Choroid plexus epithelial cell (primary cell): ENCODE measurements at regions not wholly inside any gene's neighbourhood (a gene's known extent, or its start where the extent isn't known, plus 50 kb on each side); places are given as distances from the start of the nearest gene placed in this dataset.

Source experiments
- DNase-seq: peaks from one replicate; pipeline ENCODE4 v3.0.0-alpha.2; 2010; ENCODE audit warnings: low read depth
- H3K4me3 ChIP-seq: 2 replicates; pipeline ENCODE4 v1.5.1; 2011; ENCODE audit warnings: low read depth, mild to moderate bottlenecking, control low read depth, low read length, moderate library complexity
- TF ChIP-seq, protein P1 (sequence below): conservative IDR thresholded peaks from 2 replicates; pipeline ENCODE4 v1.5.1; 2011; ENCODE audit warnings: low read depth, mild to moderate bottlenecking, control low read depth, inconsistent platforms, low read length, moderate library complexity

DNA sequence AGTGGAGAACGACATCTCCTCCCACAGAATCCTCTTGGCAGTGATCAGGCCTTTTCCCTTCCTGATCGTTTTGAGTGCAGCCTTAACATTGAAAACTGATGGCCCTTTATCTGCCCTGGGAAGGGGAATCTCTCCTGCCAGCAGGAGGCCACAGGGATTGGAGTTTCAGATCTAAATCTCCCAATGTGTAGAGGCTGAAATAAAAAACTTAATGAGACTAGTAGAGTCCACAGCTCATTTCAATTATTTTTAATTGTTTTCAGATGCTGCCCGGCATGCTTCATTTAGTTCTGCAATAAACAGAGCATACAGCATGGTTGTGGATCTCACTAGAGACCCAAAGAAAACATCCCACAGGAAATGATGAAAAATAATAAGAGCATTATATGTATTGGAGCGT lies 662.2 kb upstream of the HS3ST5 start:
- no peak for DNase-seq
- TF ChIP-seq, protein P1, sequence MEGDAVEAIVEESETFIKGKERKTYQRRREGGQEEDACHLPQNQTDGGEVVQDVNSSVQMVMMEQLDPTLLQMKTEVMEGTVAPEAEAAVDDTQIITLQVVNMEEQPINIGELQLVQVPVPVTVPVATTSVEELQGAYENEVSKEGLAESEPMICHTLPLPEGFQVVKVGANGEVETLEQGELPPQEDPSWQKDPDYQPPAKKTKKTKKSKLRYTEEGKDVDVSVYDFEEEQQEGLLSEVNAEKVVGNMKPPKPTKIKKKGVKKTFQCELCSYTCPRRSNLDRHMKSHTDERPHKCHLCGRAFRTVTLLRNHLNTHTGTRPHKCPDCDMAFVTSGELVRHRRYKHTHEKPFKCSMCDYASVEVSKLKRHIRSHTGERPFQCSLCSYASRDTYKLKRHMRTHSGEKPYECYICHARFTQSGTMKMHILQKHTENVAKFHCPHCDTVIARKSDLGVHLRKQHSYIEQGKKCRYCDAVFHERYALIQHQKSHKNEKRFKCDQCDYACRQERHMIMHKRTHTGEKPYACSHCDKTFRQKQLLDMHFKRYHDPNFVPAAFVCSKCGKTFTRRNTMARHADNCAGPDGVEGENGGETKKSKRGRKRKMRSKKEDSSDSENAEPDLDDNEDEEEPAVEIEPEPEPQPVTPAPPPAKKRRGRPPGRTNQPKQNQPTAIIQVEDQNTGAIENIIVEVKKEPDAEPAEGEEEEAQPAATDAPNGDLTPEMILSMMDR, result no peak
- no peak overlapping the region for H3K4me3 ChIP-seq

DNA sequence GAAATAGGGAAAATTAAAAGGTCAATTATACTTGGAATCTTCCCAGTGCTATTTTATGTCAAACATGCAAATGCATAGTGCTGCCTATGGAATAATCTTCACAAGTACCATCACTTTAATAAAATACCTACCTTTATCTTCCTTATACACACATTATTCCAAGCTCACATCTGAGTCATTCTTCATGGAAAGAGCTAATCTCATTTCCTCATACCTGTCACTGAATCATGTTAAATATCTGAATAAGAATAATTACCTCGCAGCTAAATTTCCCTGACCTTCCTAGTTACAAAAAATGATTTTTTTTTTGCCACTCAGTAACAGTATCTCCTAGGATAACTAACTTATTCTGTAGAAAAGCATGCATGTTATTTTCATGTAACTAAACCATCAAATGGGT lies 661.4 kb upstream of the HS3ST5 start:
- no peak overlapping the region for H3K4me3 ChIP-seq
- TF ChIP-seq, protein P1, result no peak
- DNase-seq, result no peak

DNA sequence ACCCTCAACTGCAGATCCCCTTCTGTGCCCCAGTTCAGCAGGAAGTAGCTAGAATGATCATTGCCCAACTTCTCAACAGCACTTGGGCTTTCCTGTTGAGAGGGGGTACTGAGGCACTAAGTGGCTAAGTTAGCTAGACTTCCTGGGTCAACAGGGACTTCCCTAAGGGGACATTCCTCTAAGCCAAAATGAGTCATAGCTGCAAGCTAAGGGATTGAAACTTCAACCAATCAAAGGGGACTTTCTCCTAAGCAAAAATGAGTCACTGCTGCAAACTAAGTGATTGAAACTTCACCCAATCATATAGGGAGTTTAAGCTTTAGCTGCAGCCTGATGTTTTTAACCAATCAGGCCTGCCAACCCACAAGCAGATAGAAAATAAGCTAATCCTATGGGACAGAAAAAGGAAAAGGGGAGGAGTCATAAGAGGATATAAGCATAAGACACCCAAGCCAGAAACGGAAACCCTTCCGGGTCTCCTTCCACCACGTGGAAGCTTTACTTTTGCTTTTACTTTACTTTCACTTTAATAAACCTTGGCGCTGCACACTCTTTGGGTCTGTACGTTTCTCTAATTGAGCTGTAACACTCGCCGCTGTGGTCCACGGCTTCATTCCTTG lies 659.0 kb upstream of the HS3ST5 start:
- DNase-seq, result no peak
- TF ChIP-seq, protein P1, result no peak

DNA sequence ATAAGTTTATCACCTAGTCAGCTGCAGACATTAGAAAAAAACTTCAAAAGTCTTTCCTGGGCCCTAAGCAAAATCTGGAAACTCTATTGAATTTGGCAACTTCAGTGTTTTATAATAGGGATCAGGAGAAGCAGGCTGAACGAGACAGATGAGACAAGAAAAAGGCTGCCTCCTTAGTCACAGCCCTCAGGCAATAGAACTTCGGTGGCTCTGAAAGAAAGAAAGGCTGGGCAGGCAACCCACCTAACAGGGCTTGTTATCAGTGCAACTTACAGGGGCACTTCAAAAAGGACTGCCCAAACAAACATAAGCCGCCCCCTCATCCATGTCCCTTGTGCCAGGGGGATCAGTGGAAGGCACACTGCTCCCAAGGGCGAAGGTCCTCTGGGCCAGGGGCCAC lies 657.9 kb upstream of the HS3ST5 start:
- no peak for DNase-seq
- no peak overlapping the region for H3K4me3 ChIP-seq
- TF ChIP-seq, protein P1, result no peak

More for the DNA sequence above, 659.0 kb upstream of the HS3ST5 start:
- H3K4me3 ChIP-seq, result no peak overlapping the region

DNA sequence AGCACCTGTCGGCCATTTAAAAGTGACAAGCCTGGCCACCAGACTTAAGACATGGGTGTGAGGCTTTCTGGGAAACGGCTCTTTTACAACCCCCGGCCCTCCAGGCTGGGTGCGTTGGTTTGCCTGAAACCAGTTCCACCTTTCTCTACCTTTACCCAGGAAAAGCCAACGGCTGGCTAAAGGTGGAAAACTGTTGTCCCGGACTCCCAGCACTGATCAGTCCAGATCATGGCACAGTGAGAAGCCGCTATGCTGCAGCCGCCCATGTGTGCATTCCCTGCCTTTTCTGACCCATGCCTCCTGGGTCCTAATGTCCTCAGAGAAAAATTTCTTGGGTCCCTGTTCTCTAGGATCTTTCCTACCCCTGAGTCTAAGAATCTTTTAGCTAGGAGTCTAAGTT lies 655.7 kb upstream of the HS3ST5 start:
- no peak for DNase-seq

DNA sequence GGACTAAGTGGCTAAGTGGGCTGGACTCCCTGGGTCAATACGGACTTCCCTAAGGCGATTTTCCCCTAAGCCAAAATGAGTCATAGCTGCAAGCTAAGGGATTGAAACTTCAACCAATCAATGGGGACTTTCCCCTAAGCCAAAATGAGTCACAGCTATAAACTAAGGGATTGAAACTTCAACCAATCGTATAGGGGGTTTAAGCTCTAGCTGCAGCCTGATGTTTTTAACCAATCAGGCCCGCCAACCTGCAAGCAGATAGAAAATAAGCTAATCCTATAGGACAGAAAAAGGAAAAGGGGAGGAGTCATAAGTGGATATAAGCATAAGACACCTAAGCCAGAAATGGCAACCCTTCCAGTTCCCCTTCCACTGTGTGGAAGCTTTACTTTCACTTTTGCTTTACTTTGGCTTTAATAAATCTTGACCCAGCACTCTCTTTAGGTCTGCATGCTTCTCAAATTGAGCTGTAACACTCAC lies 655.0 kb upstream of the HS3ST5 start:
- TF ChIP-seq, protein P1, result no peak
- DNase-seq, result no peak
- no peak overlapping the region for H3K4me3 ChIP-seq

More for the DNA sequence above, 655.7 kb upstream of the HS3ST5 start:
- H3K4me3 ChIP-seq, result no peak overlapping the region
- TF ChIP-seq, protein P1, result no peak

DNA sequence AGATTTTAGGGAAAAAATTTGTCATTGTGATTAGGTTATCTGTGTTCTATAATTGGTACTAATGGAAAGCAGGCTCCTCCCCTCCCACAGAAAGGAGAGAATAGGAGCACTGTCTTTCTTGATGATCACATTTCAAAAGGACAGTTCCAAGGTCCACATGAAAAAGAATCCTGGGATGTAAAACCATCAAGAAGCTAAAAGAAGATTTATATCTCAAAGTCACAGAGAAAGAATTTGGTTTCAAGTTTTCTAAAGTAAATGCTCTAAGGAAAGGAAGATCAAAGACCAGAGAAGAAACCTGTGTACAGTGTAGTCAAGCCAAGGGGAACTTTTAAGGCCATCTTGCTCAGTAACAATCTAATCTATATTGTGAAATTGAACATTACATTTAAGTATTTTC lies 652.7 kb upstream of the HS3ST5 start:
- no peak for DNase-seq
- TF ChIP-seq, protein P1, result no peak
- no peak overlapping the region for H3K4me3 ChIP-seq
